Ovary (tissue), 3 donors: ENCODE measurements at regions not wholly inside any gene's neighbourhood (a gene's known extent, or its start where the extent isn't known, plus 50 kb on each side); places are given as distances from the start of the nearest gene placed in this dataset.

ENCODE experiments used
- CTCF ChIP-seq, 3 donors: fragments of 450-650 bp in 2 of 3; fragments of 200-600 bp in 1 of 3; IDR thresholded peaks; one replicate each; pipeline versions ENCODE4 v1.5.1 to v1.8.0; 2016 to 2022; ENCODE audit warnings: antibody characterized with exemption in 3 of 3, mild to moderate bottlenecking in 1 of 3
- POLR2A ChIP-seq: fragments of 450-650 bp; IDR thresholded peaks from one replicate; pipeline ENCODE4 v1.6.1; 2017; ENCODE audit warnings: antibody characterized with exemption, mild to moderate bottlenecking, moderate library complexity
- donor health status: DM: no; HTN: no; CAD: no.

DNA sequence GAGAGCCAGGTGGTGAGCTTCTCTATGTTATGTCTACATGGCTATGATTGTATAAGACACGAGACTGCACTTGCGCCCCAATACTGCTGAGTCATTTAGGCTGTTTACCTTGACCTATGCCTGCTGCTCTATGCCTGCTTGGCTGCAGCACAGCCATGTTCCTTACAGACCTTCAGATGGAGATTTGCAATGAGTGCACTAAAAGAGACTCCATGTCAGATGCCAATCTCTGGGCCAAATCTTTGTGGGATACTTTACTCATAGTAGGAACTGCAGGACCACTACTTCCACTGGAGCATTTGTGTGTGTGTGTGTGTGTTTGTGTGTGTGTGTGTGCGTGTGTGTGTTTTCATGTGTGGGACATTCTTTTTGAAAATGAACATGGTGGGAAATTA, 50.0 kb upstream of the KMT2E start:
- TF ChIP-seq POLR2A: no peak
- TF ChIP-seq CTCF (IDR thresholded peaks at IDR 0.05): no peak
